Tibial nerve (tissue), 4 donors: ENCODE measurements at regions not wholly inside any gene's neighbourhood (a gene's known extent, or its start where the extent isn't known, plus 50 kb on each side); places are given as distances from the start of the nearest gene placed in this dataset.

Source experiments
- CTCF ChIP-seq, 5 experiments: fragments of 200-600 bp in 3 of 5; fragments of 450-650 bp in 2 of 5; sonication (generic) in 3 of 5; IDR thresholded peaks; one replicate each; pipeline ENCODE4 v1.5.1; 2016 to 2019; ENCODE audit warnings: antibody characterized with exemption in 5 of 5, mild to moderate bottlenecking in 3 of 5, moderate library complexity in 2 of 5
- EP300 ChIP-seq, 2 donors: sonication (generic); formaldehyde crosslinking; IDR thresholded peaks; one replicate each; pipeline ENCODE4 v1.6.1; 2017; ENCODE audit warnings: antibody characterized with exemption in 2 of 2, mild to moderate bottlenecking in 1 of 2
- POLR2A ChIP-seq, 2 donors: fragments of 450-650 bp; IDR thresholded peaks; one replicate each; pipeline ENCODE4 v1.6.1; 2017; ENCODE audit warnings: antibody characterized with exemption in 2 of 2, mild to moderate bottlenecking in 2 of 2, moderate library complexity in 2 of 2

- TF ChIP-seq POLR2A (IDR thresholded peaks at IDR 0.05) (no peak), CTCF (IDR thresholded peaks at IDR 0.05) (no peak), EP300 (IDR thresholded peaks at IDR 0.05) (no peak)
Measured at GRCh38 chr1:229190057-229190575, 80.8 kb upstream of the RAB4A start.
